HG03025 (cell line): ENCODE measurements at regions not wholly inside any gene's neighbourhood (a gene's known extent, or its start where the extent isn't known, plus 50 kb on each side); places are given as distances from the start of the nearest gene placed in this dataset.
"Not testable (repeated sequence)": the region's sequence is repeated elsewhere in the genome, so short reads cannot be mapped to it uniquely, and the experiment has no call there.

Experiments
- ATAC-seq: cut with Tn5 transposase; IDR thresholded peaks from one replicate; pipeline ENCODE4 v1.9.1; 2021; ENCODE audit warnings: mild to moderate bottlenecking, moderate library complexity; ENCODE audit not compliant: unreplicated experiment, low FRiP score

DNA sequence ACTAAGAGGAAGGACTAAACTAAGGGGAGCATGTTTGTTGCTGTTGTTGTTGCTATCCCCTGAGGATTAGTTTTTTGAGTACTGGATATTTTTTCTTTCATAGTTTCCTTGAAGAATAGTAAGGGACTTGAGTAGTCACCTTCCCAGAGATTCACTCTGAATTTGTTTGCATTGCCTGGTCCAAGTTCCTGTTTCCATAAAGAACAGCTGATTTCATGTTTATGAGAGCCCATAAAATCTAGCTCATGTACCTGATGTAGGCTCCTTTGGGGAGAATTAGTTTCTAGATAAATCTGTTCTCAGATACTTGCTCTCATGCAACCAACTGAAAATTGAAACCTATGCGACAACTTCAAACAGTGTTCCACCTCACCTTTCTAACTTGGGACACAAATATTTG is 464.4 kb upstream of the MBL2 start:
- ATAC-seq = no peak

DNA sequence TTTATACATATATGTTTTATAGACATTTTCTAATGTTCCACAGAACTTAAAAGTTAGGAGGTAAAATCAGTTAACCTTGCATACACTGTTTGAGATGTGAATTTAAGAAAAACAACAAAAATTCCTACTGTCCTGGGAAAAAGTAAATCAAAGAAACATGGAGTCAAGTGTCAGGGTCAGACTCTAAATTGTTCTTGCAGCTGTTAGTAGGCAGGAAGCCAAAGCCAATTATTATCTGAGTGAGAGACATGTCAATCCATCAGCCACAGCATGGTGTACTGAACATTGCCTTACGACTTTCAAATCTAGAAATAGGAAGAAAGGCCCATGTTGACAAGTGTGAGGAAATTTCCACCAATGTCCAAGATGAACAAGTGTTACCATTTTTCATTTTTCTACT is 461.2 kb upstream of the MBL2 start:
- ATAC-seq = no peak

DNA sequence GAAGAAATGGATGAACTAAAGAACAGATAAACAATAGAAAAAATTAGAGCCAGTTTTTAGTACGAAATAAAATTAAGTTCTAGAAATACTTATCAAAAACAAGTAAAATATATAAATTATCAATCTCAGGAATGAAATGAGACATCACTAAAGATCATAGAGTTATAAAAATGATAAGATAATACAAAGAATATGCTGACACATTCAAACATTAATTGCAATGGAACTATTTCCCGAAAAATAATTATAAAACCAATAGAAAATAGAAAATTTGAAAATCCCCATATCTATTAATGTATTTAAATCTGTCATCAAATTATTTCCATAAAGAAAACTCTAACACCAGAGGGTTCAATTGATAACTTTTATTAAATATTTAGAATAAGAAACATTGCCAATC is 458.1 kb upstream of the MBL2 start:
- ATAC-seq = no peak

DNA sequence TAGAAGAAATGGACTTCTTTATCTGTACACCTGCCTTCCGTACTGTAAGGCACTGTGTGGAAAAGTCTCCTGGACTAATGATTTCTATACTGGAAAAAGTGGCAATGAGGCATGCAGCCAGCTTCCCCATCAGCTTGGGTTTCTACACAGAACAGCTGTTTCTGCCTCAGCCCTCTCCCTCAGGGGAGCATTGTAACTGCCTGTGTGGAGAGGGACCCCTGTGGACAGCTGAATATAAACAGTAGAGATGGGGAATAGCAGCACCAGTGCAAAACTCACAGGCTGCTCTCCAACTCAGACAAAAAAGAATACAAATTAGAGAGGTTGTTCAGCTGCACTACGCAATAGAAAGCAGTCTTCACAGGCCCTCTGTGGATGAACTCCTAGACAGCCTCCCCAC is 451.3 kb upstream of the MBL2 start:
- no peak for ATAC-seq

DNA sequence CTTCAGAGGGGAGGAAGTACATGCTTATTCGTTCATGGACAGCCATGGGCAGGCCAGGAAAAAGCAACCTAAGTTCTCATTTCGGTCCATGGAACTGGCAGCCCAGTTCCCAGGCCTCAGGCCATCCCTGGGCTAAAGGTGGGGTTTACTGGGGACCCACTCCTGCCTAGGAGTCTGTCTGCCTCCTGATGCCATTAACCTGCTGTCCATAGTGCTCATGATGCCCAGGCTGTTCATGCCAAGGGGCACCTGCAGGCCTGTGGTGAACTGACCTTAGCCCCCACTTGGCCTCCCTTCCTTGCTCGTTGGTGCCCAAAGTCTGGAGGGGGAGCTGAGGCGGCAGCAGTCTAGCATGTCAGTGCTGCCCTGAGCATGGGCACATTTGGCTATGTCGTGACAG is 450.2 kb upstream of the MBL2 start:
- no peak for ATAC-seq

DNA sequence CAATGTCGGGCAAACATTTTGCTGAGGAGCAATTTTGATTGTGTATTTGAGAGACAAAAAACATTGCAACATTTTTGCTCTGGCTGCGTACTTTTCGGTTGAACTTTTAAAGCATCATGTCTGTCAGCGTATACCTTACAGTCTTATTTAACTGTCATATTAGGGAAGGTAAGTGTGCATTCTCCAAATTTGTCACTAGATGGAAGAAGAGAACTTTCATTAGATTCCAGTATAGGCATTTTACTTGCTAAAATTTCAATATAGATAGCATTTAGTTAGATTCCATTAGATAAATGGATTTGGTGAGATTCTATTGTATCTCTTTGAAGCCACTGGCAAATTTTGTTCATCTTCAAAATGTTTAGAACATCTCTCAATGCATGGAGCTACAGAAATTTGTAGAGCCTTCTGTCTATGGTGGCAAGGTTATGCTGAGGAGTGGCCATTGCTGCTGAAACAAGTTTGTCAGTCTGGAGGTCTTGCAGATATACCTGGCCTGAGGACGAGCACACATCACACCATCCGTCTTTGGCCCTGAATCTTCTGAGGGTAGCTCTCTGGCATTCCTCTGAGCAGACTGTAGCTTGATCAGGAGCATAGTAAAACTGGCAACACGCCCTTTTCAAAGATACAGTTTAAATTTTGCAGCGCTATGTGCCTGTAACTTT is 437.5 kb upstream of the MBL2 start:
- no peak for ATAC-seq

DNA sequence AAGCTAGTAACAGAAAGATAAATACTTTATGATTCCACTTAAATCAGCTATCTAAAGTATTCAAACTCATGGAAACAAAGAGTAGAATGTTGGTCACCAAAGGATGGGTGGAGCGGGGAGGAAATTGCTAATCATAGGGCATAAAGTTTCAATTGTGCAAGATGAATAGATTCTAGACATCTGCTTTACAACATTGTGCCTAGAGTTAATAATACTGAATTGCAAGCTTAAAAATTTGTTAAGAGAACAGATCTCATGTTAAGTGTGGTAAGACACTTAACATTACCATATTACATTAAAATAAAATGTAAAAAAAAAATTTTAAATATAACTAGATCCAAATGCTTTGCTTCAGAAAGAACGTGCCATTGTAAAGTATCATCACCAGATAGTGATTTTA is 411.1 kb upstream of the MBL2 start:
- no peak for ATAC-seq

DNA sequence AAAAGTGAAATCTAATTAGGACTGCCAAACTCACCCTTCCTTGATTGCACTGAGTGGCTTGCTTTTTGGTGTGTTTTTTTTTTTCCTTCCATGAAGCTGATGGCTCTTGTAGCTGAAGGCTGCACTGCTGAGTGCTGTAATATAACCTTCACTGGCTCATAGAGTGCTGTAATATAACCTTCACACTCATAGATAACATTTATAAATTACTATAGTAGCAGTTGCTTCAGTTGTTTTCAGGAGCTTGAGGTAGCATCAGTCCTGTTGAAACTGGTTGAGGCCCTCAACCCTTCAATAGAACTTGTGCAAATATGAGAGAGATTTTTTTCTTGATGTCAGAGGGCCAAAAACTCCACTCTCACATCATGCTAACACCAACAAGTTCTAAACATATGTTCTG is 404.9 kb upstream of the MBL2 start:
- ATAC-seq = no peak

DNA sequence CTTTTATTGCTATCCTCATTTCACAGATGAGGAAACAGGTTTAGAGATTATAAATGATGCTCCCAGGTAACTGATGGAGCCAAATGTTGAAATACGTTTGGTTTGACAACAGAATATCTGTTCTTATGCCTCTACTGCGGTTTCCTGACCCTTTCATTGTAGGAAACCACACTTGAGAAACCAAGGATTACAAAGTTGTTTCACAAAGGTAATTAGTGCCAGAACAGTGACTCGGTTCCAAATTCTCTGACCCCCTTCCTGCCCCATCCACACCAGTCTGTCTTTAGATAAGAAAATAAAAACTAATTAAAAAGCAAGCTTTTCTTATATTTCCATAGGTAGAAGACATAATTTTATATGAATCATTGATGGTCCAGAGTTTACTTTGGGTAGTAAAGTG is 393.7 kb upstream of the MBL2 start:
- no peak for ATAC-seq

DNA sequence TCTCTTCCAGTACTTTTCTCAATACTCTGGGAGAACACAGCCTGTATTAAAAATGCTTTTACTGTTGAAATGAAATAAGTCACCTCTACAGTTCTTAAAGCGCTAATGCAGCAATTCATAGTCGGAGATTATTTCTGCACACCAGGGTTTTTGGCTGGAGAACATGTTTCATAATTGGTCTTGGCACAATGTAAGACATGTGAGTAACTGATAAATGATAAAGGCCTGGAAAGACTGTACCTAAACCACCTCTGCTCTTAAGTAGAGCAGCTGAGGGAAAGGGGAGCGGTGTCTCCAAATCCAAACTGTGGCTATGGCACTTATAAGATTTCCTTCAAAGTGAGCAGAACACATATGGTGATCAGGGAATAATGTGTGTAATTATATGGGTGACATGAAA is 390.3 kb upstream of the MBL2 start:
- no peak for ATAC-seq

DNA sequence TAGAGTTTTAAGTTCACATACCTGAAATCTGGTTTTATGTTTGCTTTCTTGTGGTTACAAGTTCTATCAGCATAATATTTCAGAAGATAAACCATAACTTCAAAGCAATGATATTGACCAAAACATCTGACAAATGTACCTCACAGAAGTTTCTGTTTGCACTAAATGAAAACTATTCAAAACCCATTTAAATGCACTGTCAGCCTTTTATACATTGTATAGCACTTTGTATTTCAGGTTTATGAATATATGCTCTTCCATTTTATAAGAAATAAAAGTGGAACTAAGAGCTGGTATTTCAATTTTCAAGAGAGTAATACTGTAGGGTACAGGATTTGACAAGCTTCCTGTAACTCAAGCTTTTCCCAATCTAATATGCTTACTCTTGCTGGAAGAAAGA is 388.6 kb upstream of the MBL2 start:
- ATAC-seq = no peak

DNA sequence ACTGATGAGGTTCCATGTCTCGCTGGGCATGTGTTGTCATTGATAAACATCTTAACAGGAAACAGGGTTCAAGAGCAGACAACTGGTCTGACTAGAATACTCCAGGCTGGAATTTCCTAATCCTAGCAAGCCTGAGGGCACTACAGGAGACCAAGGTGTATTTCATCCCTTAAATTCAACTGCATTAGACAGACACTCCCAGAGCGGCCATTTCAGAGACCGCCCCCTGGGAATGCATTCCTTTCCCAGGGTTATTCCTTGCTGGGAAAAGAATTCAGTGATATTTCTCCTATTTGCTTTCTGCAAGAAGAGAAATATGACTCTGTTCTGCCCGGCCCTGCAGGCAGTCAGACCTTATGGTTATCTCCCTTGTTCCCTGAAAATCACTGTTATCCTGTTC is 383.1 kb upstream of the MBL2 start:
- not testable (repeated sequence) for ATAC-seq

DNA sequence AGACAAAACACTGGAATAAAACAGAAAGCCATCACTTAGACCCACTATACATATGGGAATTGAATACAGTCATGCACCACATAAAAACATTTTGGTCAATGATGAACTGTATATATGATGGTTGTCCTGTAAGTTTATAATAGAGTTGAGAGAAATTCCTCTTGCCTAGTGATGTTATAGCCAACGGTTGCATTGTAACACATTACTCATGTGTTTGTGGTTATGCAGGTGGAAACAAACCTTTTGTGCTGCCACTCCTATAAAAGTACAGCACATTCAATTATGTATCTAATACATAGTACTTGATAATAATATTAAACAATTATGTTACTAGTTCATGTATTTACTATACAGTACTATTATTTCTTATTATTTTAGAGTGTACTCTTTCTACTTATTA is 381.2 kb upstream of the MBL2 start:
- ATAC-seq = no peak

DNA sequence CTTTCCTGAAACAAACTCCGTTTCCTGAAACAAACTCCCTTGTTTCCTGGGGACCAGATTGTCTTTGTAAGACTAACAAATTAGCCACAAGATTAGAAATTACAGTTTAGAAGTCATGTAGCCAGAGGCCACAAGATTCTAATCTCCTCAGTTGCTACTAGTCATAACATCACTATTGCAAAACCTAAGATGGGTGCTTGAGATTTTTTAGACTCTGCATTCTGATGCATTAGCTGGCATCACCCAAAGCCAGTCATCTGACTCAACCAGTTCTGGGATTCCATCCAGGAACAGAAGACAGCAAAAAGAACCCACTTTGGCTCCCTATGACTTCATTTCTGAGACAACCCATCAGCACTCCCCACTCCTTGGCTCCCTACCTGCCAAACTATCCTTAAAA is 367.9 kb upstream of the MBL2 start:
- ATAC-seq = no peak

DNA sequence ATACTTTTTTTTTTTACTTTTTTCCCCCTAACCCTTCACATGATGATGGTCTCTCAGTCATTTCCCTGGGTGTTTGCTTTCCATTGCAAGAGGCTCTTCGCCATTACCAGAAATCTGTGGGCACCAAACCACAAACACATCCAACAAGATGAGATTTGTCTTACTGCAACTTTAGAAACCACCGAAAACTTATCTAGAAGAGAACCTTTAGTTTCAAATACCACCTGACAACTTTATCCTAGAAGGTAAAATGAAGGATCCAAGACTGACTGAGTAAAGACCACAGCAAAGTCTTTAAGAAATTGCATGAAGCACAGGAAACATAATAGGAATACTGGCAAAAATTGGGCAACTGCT is 363.3 kb upstream of the MBL2 start:
- ATAC-seq = no peak

DNA sequence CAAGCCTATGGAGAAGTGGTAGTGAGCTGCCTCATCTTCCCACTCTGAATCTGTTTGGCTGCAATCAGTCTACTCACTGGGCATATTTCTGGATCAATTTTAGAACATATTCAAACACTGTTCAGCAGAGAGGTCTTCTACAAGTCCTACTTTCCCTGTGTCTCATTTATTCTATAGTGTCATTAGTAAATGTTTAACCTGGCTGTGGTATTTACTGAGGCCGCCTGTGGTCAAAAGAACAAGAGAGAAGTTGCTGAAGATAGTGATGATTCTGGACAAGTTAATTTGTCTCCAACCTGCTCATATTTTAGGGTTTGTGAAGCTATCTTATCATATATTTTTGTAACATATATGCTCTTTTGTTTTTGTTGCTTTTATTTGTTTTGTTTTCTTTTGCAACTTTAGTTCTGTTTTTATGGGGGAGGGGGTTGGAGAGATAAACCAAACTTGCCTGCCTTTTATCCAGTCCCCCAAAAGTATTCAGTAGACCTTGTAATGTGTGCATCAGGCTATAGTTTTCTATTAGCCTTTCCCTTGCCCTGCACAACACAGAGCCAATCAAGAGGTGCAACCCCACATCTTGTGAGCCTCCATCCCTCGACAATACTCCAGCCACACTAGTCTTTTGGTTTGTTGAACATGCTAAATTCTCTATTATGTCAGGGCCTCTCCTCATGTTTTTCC is 362.8 kb upstream of the MBL2 start:
- no peak for ATAC-seq

DNA sequence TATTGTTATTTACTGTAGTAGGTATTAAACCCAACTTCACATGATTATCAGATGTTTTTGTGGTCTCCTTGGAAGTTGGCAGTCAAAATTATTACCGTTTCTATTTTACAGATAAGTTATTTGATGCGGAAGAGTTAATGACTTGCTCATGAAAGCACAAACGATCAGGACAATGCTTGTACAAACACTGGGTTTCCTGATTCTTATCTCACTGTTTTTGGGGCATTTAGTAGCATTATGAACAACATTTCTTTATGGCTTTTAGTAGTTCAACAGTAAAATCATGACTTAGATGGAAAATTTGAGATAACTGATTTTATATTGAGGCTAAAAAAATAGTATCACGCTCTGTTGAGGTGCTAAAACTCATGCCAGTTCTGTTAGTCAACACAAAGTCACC is 361.5 kb upstream of the MBL2 start:
- no peak for ATAC-seq

DNA sequence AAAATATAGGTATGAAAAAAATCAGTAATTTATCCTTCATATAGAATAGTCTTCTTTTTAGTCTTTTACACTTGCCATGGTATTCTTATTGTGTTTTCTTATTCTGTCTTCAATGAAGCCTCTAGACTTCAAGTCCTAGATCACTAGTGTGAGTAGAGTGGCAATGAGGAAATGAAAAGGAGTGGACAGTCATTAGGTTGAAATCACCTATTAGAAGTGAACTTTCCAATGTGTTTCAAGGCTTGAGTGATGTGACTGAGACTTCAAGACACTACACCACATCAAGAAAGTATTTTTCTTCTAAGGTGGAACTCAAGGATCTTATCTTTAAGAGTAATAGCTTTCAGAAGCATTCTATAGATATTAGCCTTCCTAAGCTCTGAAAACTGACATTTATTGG is 357.8 kb upstream of the MBL2 start:
- ATAC-seq = no peak

DNA sequence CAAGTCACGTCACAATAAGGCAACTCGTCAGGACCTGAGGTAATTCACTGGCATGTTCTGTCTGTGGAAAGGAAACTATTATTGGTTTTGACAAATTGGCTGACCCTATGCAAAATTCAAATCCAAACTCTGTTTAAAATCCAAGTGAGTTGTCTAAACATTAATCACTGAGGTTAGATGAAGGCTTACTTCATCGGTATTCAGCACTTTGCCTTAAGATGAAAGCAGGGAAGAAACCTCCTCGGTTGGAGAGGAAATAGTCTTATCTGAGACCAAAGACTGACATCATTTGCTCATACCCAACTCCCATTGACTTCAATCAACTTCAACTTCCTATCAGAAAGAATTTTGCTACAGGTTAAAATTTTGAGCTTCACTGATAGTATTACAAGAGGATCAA is 355.1 kb upstream of the MBL2 start:
- ATAC-seq = no peak

DNA sequence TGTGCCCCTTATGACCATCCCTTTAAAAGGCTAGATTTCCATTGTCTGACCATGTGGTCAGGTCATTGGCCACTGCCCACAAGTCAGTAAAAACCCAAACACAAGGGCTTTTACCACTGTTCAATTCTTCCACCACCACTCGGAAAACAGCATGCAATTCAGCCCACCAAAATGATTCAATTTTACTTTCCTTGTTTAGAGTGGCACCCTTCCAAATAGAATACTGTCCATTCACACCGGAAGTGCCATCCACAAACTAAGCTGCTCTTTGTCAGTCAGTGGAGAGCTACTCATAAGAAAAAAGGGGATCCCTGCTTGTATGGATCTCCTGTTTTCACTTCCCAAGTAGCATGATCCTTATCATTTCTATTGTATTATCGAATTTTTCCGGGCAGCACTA is 350.7 kb upstream of the MBL2 start:
- ATAC-seq = no peak

DNA sequence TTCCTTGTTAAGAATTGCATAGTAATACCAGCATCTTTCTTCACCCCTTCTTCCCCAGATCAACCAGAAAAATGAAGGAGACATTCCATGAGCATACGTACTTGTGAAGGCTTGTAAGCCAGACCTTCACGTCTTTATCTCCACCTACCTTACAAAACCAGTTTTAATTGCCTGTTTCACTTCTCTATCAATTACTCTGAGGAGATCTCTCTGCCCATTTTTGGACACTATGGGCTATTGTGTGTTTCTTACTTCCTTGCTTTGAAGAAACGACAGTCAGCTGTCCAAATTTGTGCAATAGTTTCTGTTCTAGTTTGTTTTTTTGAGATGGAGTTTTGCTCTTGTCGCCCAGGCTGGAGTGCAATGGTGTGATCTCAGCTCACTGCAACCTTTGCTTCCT is 349.7 kb upstream of the MBL2 start:
- no peak for ATAC-seq

DNA sequence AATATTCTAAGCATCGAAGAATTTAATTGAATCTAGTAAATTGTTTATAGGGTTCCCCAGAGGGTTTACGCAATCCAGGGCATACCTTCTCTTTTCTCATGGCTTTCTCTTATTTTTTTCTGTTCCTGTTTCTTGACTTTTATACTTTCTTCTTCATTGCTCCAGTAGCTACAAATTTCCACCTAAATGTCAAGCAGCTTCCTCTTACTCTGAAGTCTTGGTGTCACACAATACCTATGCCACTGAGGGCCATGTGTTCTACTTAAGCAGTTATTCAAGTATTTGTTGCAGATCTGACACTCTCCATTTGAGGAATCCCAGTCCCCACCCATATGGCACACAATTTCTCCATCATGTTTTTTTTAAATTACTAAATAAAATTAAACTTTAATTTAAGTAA is 343.1 kb upstream of the MBL2 start:
- ATAC-seq = no peak

DNA sequence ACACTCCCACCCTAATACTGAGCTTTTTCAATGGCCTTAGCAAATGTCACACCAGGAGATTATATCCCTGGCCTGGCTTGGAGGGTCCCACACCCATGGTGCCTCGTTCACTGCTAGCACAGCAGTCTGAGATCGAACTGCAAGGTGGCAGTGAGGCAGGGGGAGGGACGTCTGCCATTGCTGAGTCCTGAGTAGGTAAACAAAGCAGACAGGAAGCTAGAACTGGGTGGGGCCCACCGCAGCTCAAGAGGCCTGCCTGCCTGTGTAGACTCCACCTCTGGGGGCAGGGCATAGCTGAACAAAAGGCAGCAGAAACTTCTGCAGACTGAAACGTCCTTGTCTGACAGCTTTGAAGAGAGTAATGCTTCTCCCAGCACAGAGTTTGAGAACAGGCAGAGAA is 338.9 kb upstream of the MBL2 start:
- peak; percentile 83 for ATAC-seq
